PC-9 (cell line): ENCODE measurements at regions not wholly inside any gene's neighbourhood (a gene's known extent, or its start where the extent isn't known, plus 50 kb on each side); places are given as distances from the start of the nearest gene placed in this dataset.

Experiments used
- BruUV-seq: library from RNA; stranded (reverse); fragments of 400-500 nt; replicated peaks from 2 replicates; lab custom pipeline; 2021; lab: Mats Ljungman, UMichigan
- CTCF ChIA-PET: fragments of 300-600 bp; sonication (Branson Sonifier 250); formaldehyde crosslinking; loops from one replicate; lab custom pipeline; 2022; ENCODE audit warnings: antibody characterized with exemption; lab: Charles Lee
- POLR2A ChIA-PET: fragments of 300-600 bp; sonication (Branson Sonifier 250); formaldehyde crosslinking; loops from one replicate; lab custom pipeline; 2022; ENCODE audit warnings: antibody characterized with exemption; ENCODE audit not compliant: unreplicated experiment; lab: Charles Lee
- DNase-seq, 2 experiments: peaks; one replicate each; pipeline versions ENCODE4 v3.0.0 to v3.0.0-alpha.2; 2015 to 2022; ENCODE audit warnings: mixed read lengths in 1 of 2
- H2AFZ ChIP-seq: fragments of 200-600 bp; sonication (generic); 2 replicates; pipeline ENCODE4 v1.8.1; 2017; ENCODE audit warnings: antibody characterized with exemption
- H3F3A ChIP-seq: fragments of 200-600 bp; sonication (generic); 2 replicates; pipeline ENCODE4 v1.8.1; 2017; ENCODE audit warnings: antibody characterized with exemption, mild to moderate bottlenecking, low read depth; ENCODE audit not compliant: insufficient read depth
- H3K27ac ChIP-seq: fragments of 200-600 bp; sonication (generic); 2 replicates; pipeline ENCODE4 v1.6.1; 2016; ENCODE audit warnings: mixed run types
- H3K27me3 ChIP-seq: fragments of 200-600 bp; sonication (generic); 2 replicates; pipeline ENCODE4 v1.6.1; 2016; ENCODE audit warnings: low read depth, mixed run types; ENCODE audit not compliant: insufficient read depth
- H3K36me3 ChIP-seq: fragments of 200-600 bp; sonication (generic); 2 replicates; pipeline ENCODE4 v1.6.1; 2016; ENCODE audit warnings: low read depth, mixed run types
- H3K4me1 ChIP-seq: fragments of 200-600 bp; sonication (generic); replicated peaks from 2 replicates; pipeline ENCODE4 v1.6.1; 2016; ENCODE audit warnings: mixed run types; ENCODE audit not compliant: insufficient read depth
- H3K4me2 ChIP-seq: fragments of 200-600 bp; sonication (generic); 2 replicates; pipeline ENCODE4 v1.6.1; 2017; ENCODE audit warnings: mixed run types
- H3K4me3 ChIP-seq: fragments of 200-600 bp; sonication (generic); 2 replicates; pipeline ENCODE4 v1.6.1; 2016; ENCODE audit warnings: mixed run types
- H3K79me2 ChIP-seq: fragments of 200-600 bp; sonication (generic); 2 replicates; pipeline ENCODE4 v1.6.1; 2017; ENCODE audit warnings: low read depth, mixed run types
- H3K9me2 ChIP-seq: fragments of 200-600 bp; sonication (generic); 2 replicates; pipeline ENCODE4 v1.8.1; 2017; ENCODE audit warnings: mild to moderate bottlenecking; ENCODE audit not compliant: insufficient read depth
- H3K9me3 ChIP-seq: fragments of 200-600 bp; sonication (generic); 2 replicates; pipeline ENCODE4 v1.8.1; 2016; ENCODE audit warnings: low read depth; ENCODE audit not compliant: insufficient read depth
- H4K20me1 ChIP-seq: fragments of 200-600 bp; sonication (generic); 2 replicates; pipeline ENCODE4 v1.8.1; 2017; ENCODE audit not compliant: insufficient read depth
- CTCF ChIP-seq: fragments of 200-600 bp; sonication (generic); conservative IDR thresholded peaks from 2 replicates; pipeline ENCODE4 v1.6.1; 2017; ENCODE audit warnings: mixed run types, antibody characterized with exemption, mild to moderate bottlenecking, moderate library complexity
- EZH2 ChIP-seq: fragments of 200-600 bp; sonication (generic); IDR thresholded peaks from 2 replicates; pipeline ENCODE4 v1.8.0; 2017; ENCODE audit warnings: antibody characterized with exemption, low read depth
- intact Hi-C: fragments of 100-400 bp; cut with micrococcal nuclease; formaldehyde crosslinking; loops from one replicate; pipeline ENCODE4 v1.10.0; 2022; ENCODE audit not compliant: unreplicated experiment

- no peak for DNase-seq
- Histone ChIP-seq H3K36me3 (no peaks in the 10 kb centered on the region), H3K4me3 (no peak overlapping the region), H4K20me1 (no peaks in the 10 kb centered on the region), H3K4me1 (no peaks in the 10 kb centered on the region), H3K4me2 (no peak overlapping the region), H2AFZ (no peak overlapping the region), H3K9me3 (no peaks in the 10 kb centered on the region), H3K27me3 (no peaks in the 10 kb centered on the region), H3K79me2 (no peaks in the 10 kb centered on the region), H3F3A (no peaks in the 10 kb centered on the region; the same call in 1 of the 2 replicates), H3K9me2 (no peaks in the 10 kb centered on the region), H3K27ac (no peak overlapping the region)
- no TSS peak for BruUV-seq
- POLR2A ChIA-PET: no interaction called here
- no peak for TF ChIP-seq EZH2
- TF ChIP-seq CTCF: no peak
- CTCF ChIA-PET: no interaction called here
- intact Hi-C loops: no loop called here
Observed at GRCh38 chr5:93145019-93145418, 436.0 kb downstream of the NR2F1-AS1 start.

DNA sequence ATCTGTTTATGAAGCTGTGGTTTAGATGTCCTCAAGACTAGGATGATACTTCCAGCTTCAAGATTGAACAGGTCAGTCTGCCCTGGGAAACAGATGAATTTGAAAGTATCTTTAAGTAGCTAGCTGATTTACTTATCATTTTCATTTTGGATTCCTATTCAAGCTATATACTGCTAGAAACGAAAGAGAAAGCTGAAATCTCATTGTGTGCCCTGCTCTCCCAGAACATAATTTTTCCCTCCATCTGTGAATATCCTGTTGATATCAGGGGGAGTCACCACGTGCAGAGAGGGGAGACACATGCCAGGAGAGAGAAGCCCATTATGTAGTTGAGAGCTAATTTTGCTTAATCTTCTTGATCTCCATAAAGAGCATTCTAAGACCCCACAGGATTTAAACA is 439.1 kb downstream of the NR2F1-AS1 start:
- no peaks in the 10 kb centered on the region for H4K20me1 ChIP-seq
- no peaks in the 10 kb centered on the region for H3K9me3 ChIP-seq
- POLR2A ChIA-PET: no interaction called here
- no peak overlapping the region for H3K4me2 ChIP-seq
- no peak for DNase-seq
- no peak overlapping the region for H2AFZ ChIP-seq
- BruUV-seq: no TSS peak
- no peaks in the 10 kb centered on the region for H3K9me2 ChIP-seq
- intact Hi-C loops: no loop called here
- no peaks in the 10 kb centered on the region; the same call in 1 of the 2 replicates for H3F3A ChIP-seq
- H3K27me3 ChIP-seq: no peaks in the 10 kb centered on the region
- H3K36me3 ChIP-seq: no peaks in the 10 kb centered on the region
- TF ChIP-seq CTCF (no peak), EZH2 (no peak)
- H3K4me1 ChIP-seq: no peaks in the 10 kb centered on the region
- CTCF ChIA-PET: no interaction called here
- H3K79me2 ChIP-seq: no peaks in the 10 kb centered on the region
- H3K27ac ChIP-seq: no peak overlapping the region
- H3K4me3 ChIP-seq: no peak overlapping the region

GRCh38 chr5:93130624-93131490 is 450.2 kb downstream of the NR2F1-AS1 start:
- ChIA-PET POLR2A (no interaction called here), CTCF (no interaction called here)
- Histone ChIP-seq H3K9me3 (peaks cover 6% of the 10 kb centered on the region; the same call in 1 of the 2 replicates), H3K79me2 (no peaks in the 10 kb centered on the region), H3K4me2 (no peak overlapping the region), H3K4me3 (no peak overlapping the region), H3K27ac (no peak overlapping the region), H3K4me1 (no peaks in the 10 kb centered on the region), H3K9me2 (no peaks in the 10 kb centered on the region), H3K36me3 (no peaks in the 10 kb centered on the region), H3F3A (no peaks in the 10 kb centered on the region), H3K27me3 (no peaks in the 10 kb centered on the region), H2AFZ (no peak overlapping the region), H4K20me1 (no peaks in the 10 kb centered on the region)
- BruUV-seq: no TSS peak
- TF ChIP-seq EZH2: no peak
- TF ChIP-seq CTCF: no peak
- no peak for DNase-seq
- intact Hi-C loops: no loop called here
